WTC11 (cell line): ENCODE measurements at regions not wholly inside any gene's neighbourhood (a gene's known extent, or its start where the extent isn't known, plus 50 kb on each side); places are given as distances from the start of the nearest gene placed in this dataset.

Experiments used
- ATF3 ChIP-seq: sonication (generic); formaldehyde crosslinking; conservative IDR thresholded peaks from 2 replicates; pipeline ENCODE4 v1.8.1; 2022; ENCODE audit warnings: mild to moderate bottlenecking, missing genetic modification reagents
- ATF6 ChIP-seq: sonication (generic); formaldehyde crosslinking; IDR thresholded peaks from 2 replicates; pipeline ENCODE4 v1.8.1; 2023; ENCODE audit warnings: mild to moderate bottlenecking, missing genetic modification reagents
- CTCF ChIP-seq: fragments of 200-600 bp; IDR thresholded peaks from 2 replicates; pipeline ENCODE4 v1.8.0; 2022; ENCODE audit warnings: antibody characterized with exemption
- HMGXB4 ChIP-seq: sonication (generic); formaldehyde crosslinking; IDR thresholded peaks from 2 replicates; pipeline ENCODE4 v1.8.1; 2023; ENCODE audit warnings: mild to moderate bottlenecking, moderate library complexity, missing genetic modification reagents
- MAX ChIP-seq: sonication (generic); formaldehyde crosslinking; IDR thresholded peaks from 2 replicates; pipeline ENCODE4 v1.8.0; 2022; ENCODE audit warnings: mild to moderate bottlenecking, missing genetic modification reagents
- PRDM15 ChIP-seq: sonication (generic); formaldehyde crosslinking; IDR thresholded peaks from 2 replicates; pipeline ENCODE4 v1.8.0; 2022; ENCODE audit warnings: missing genetic modification reagents
- RORB ChIP-seq: fragments of 250-450 bp; sonication (Bioruptor Pico); IDR thresholded peaks from 2 replicates; pipeline ENCODE4 v1.9.0; 2021; ENCODE audit warnings: mild to moderate bottlenecking
- TCF7 ChIP-seq: sonication (generic); formaldehyde crosslinking; IDR thresholded peaks from 2 replicates; pipeline ENCODE4 v1.8.0; 2022; ENCODE audit warnings: mild to moderate bottlenecking, low read depth, missing genetic modification reagents, moderate library complexity
- USF1 ChIP-seq: sonication (generic); formaldehyde crosslinking; IDR thresholded peaks from 2 replicates; pipeline ENCODE4 v1.8.0; 2022; ENCODE audit warnings: mild to moderate bottlenecking, missing genetic modification reagents
- ZBTB21 ChIP-seq: sonication (generic); formaldehyde crosslinking; IDR thresholded peaks from 2 replicates; pipeline ENCODE4 v1.8.1; 2023; ENCODE audit warnings: mild to moderate bottlenecking, missing genetic modification reagents, borderline replicate concordance
- ZNF232 ChIP-seq: sonication (generic); formaldehyde crosslinking; IDR thresholded peaks from 2 replicates; pipeline ENCODE4 v1.8.0; 2022; ENCODE audit warnings: mild to moderate bottlenecking, missing genetic modification reagents
- ZNF532 ChIP-seq: fragments of 250-450 bp; sonication (Bioruptor Pico); IDR thresholded peaks from 2 replicates; pipeline ENCODE4 v1.9.0; 2021; ENCODE audit warnings: mild to moderate bottlenecking, borderline replicate concordance
- ZSCAN18 ChIP-seq: fragments of 250-450 bp; sonication (Bioruptor Pico); IDR thresholded peaks from 2 replicates; pipeline ENCODE4 v2.1.2; 2022; ENCODE audit warnings: mild to moderate bottlenecking, moderate library complexity

- no peak for TF ChIP-seq TCF7 (CRISPR knock-in tag)
- no peak for TF ChIP-seq ZNF232 (CRISPR knock-in tag)
- TF ChIP-seq PRDM15 (CRISPR knock-in tag) = no peak
- TF ChIP-seq ATF3 (CRISPR knock-in tag) = no peak
- no peak for TF ChIP-seq MAX (CRISPR knock-in tag)
- no peak for TF ChIP-seq CTCF
- no peak for TF ChIP-seq RORB (CRISPR knock-in tag)
- TF ChIP-seq USF1 (CRISPR knock-in tag) = no peak
- no peak for TF ChIP-seq ATF6 (CRISPR knock-in tag)
- no peak for TF ChIP-seq ZSCAN18 (CRISPR knock-in tag)
- TF ChIP-seq HMGXB4 = no peak
- no peak for TF ChIP-seq ZBTB21 (CRISPR knock-in tag)
- no peak for TF ChIP-seq ZNF532 (CRISPR knock-in tag)
Observed at GRCh38 chr16:59161679-59162078, 427.6 kb upstream of the GOT2 start.
